CD14-positive monocyte (primary cell): ENCODE measurements at regions not wholly inside any gene's neighbourhood (a gene's known extent, or its start where the extent isn't known, plus 50 kb on each side); places are given as distances from the start of the nearest gene placed in this dataset.

ENCODE experiments used
- DNase-seq, 3 donors: peaks; one replicate each; pipeline ENCODE4 v3.0.0-alpha.2; 2011 to 2022
- H2AFZ ChIP-seq: 2 replicates; pipeline ENCODE4 v1.6.0; 2012; ENCODE audit warnings: mild to moderate bottlenecking, low read depth, low read length, inconsistent platforms; ENCODE audit not compliant: insufficient read depth, poor library complexity, severe bottlenecking
- H3K27ac ChIP-seq, 2 donors: 1 replicate in 1 of 2; 2 replicates in 1 of 2; pipeline ENCODE4 v1.5.1; 2012 to 2013; ENCODE audit warnings: low read length in 2 of 2, control low read depth in 1 of 2, inconsistent platforms in 1 of 2, low read depth in 1 of 2, mild to moderate bottlenecking in 1 of 2
- H3K27me3 ChIP-seq, 2 donors: one replicate each; pipeline versions ENCODE4 v1.6.0 to v1.6.1; 2011 to 2013; ENCODE audit warnings: low read length in 2 of 2; ENCODE audit not compliant: control insufficient read depth in 2 of 2, insufficient read depth in 2 of 2
- H3K36me3 ChIP-seq, 2 donors: replicated peaks in 1 of 2; 1 replicate in 1 of 2; 2 replicates in 1 of 2; pipeline versions ENCODE4 v1.5.1 to v1.6.1; 2012 to 2013; ENCODE audit warnings: low read length in 2 of 2, control low read depth in 1 of 2, inconsistent platforms in 1 of 2, mild to moderate bottlenecking in 1 of 2; ENCODE audit not compliant: insufficient read depth in 2 of 2, control insufficient read depth in 1 of 2
- H3K4me1 ChIP-seq, 2 donors: 1 replicate in 1 of 2; 2 replicates in 1 of 2; pipeline versions ENCODE4 v1.5.1 to v1.6.1; 2012 to 2013; ENCODE audit warnings: low read length in 2 of 2, control low read depth in 1 of 2, inconsistent platforms in 1 of 2, mild to moderate bottlenecking in 1 of 2, moderate library complexity in 1 of 2; ENCODE audit not compliant: insufficient read depth in 2 of 2, control insufficient read depth in 1 of 2
- H3K4me2 ChIP-seq: replicated peaks from 2 replicates; pipeline ENCODE3; 2012; ENCODE audit warnings: low read length, moderate library complexity, mild to moderate bottlenecking; ENCODE audit not compliant: poor library complexity, severe bottlenecking; ENCODE audit errors: extremely low read depth
- H3K4me3 ChIP-seq, 3 experiments: fragments of 200-600 bp in 1 of 3; sonication (generic) in 1 of 3; replicated peaks in 1 of 3; 1 replicate in 2 of 3; 2 replicates in 1 of 3; pipeline ENCODE4 v1.5.1; 2011 to 2013; ENCODE audit warnings: low read length in 3 of 3, mild to moderate bottlenecking in 3 of 3, control low read depth in 2 of 3, low read depth in 2 of 3, inconsistent platforms in 1 of 3, moderate library complexity in 1 of 3
- H3K79me2 ChIP-seq: 2 replicates; pipeline ENCODE4 v1.6.0; 2012; ENCODE audit warnings: mild to moderate bottlenecking, control low read depth, inconsistent platforms, low read length, moderate library complexity; ENCODE audit not compliant: insufficient read depth
- H3K9ac ChIP-seq: 2 replicates; pipeline ENCODE4 v1.6.0; 2017; ENCODE audit warnings: low read length, mild to moderate bottlenecking; ENCODE audit not compliant: insufficient read depth, poor library complexity, severe bottlenecking
- H3K9me3 ChIP-seq, 2 donors: replicated peaks in 1 of 2; 1 replicate in 1 of 2; 2 replicates in 1 of 2; pipeline versions ENCODE4 v1.5.1 to v1.6.1; 2012 to 2013; ENCODE audit warnings: low read length in 2 of 2, control low read depth in 1 of 2; ENCODE audit not compliant: control insufficient read depth in 1 of 2, insufficient read depth in 1 of 2
- H4K20me1 ChIP-seq: 2 replicates; pipeline ENCODE4 v1.6.0; 2012; ENCODE audit warnings: mild to moderate bottlenecking, low read length, control low read depth, moderate library complexity; ENCODE audit not compliant: insufficient read depth
- H3K27ac Mint-ChIP-seq, 7 donors: one replicate each; pipeline ENCODE4 v1.8.0; 2020; ENCODE audit warnings: mild to moderate bottlenecking in 7 of 7, mixed read lengths in 7 of 7, moderate library complexity in 6 of 7, inconsistent platforms in 2 of 7
- H3K27me3 Mint-ChIP-seq, 3 donors: one replicate each; pipeline ENCODE4 v1.8.0; 2021 to 2022; ENCODE audit warnings: low read depth in 3 of 3, mild to moderate bottlenecking in 3 of 3, mixed read lengths in 3 of 3, moderate library complexity in 3 of 3, inconsistent platforms in 1 of 3
- H3K36me3 Mint-ChIP-seq, 2 donors: one replicate each; pipeline ENCODE4 v1.8.0; 2020; ENCODE audit warnings: mixed read lengths in 2 of 2, inconsistent platforms in 1 of 2, mild to moderate bottlenecking in 1 of 2
- H3K4me1 Mint-ChIP-seq: one replicate; pipeline ENCODE4 v1.8.0; 2020; ENCODE audit warnings: mild to moderate bottlenecking, mixed read lengths
- H3K4me3 Mint-ChIP-seq, 2 donors: one replicate each; pipeline ENCODE4 v1.8.0; 2020; ENCODE audit warnings: mild to moderate bottlenecking in 2 of 2, mixed read lengths in 2 of 2, moderate library complexity in 1 of 2
- H3K9me3 Mint-ChIP-seq, 7 donors: one replicate each; pipeline ENCODE4 v1.8.0; 2020 to 2022; ENCODE audit warnings: mixed read lengths in 7 of 7, mild to moderate bottlenecking in 6 of 7, moderate library complexity in 6 of 7, inconsistent platforms in 2 of 7
- WGBS: methylation state at CpG from one replicate; pipeline ENCODE4 v1.1.5; 2013; ENCODE audit warnings: missing lambda C conversion rate; ENCODE audit not compliant: insufficient coverage; 5-methylcytosine and 5-hydroxymethylcytosine counted together
- intact Hi-C, 2 donors: fragments of 100-400 bp; cut with micrococcal nuclease; formaldehyde crosslinking; loops; one replicate each; pipeline versions ENCODE4 v1.15.0 to v1.15.1; 2023
- TF ChIP-seq, protein P1 (sequence below): fragments of 200-600 bp; IDR thresholded peaks from one replicate; pipeline ENCODE4 v1.8.0; 2022; ENCODE audit warnings: antibody characterized with exemption, mild to moderate bottlenecking

DNA sequence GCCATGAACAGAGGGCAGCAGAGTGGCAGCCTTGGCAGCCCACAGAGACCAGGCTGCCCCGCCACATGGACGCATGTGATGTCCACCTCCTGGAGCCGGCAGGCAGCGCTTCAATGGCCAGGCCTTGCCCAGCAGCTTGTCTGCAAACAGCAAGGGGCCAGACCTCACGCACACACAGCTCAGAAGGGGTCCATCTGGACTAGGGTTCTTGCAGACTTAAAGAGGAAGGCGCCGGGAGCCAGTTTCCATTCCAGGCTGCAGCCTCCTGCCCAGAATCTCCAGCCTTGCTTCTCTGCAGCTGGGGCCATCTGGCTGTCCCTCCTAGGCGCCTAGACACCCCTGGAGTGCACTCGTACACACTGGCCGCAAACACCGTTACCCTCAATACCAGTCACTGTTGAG is 91.9 kb upstream of the TMEM45B start:
- no peaks in the 10 kb centered on the region for H3K79me2 ChIP-seq
- no peak overlapping the region for H2AFZ ChIP-seq
- H3K9me3 ChIP-seq, result no peaks in the 10 kb centered on the region
- H3K36me3 Mint-ChIP-seq, result no peaks in the 10 kb centered on the region
- no peaks in the 10 kb centered on the region for H3K4me1 ChIP-seq
- no peak overlapping the region for H3K4me3 Mint-ChIP-seq
- DNase-seq, result no peak
- intact Hi-C loops, result no loop called here
- H3K27me3 Mint-ChIP-seq, result peaks cover 1 to 8% (median 2%) of the 10 kb centered on the region in 3 donors
- 91% methylated on average over 7 of the region's 11 CpGs for WGBS
- H3K9ac ChIP-seq, result no peak overlapping the region
- H3K4me1 Mint-ChIP-seq, result no peaks in the 10 kb centered on the region
- no peaks in the 10 kb centered on the region for H3K9me3 Mint-ChIP-seq
- H3K27me3 ChIP-seq, result no peaks in the 10 kb centered on the region
- no peak overlapping the region for H3K27ac Mint-ChIP-seq
- no peaks in the 10 kb centered on the region for H4K20me1 ChIP-seq
- no peaks in the 10 kb centered on the region for H3K36me3 ChIP-seq
- H3K27ac ChIP-seq, result no peak overlapping the region
- H3K4me3 ChIP-seq, result no peak overlapping the region
- TF ChIP-seq, protein P1, sequence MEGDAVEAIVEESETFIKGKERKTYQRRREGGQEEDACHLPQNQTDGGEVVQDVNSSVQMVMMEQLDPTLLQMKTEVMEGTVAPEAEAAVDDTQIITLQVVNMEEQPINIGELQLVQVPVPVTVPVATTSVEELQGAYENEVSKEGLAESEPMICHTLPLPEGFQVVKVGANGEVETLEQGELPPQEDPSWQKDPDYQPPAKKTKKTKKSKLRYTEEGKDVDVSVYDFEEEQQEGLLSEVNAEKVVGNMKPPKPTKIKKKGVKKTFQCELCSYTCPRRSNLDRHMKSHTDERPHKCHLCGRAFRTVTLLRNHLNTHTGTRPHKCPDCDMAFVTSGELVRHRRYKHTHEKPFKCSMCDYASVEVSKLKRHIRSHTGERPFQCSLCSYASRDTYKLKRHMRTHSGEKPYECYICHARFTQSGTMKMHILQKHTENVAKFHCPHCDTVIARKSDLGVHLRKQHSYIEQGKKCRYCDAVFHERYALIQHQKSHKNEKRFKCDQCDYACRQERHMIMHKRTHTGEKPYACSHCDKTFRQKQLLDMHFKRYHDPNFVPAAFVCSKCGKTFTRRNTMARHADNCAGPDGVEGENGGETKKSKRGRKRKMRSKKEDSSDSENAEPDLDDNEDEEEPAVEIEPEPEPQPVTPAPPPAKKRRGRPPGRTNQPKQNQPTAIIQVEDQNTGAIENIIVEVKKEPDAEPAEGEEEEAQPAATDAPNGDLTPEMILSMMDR, result no peak
- H3K4me2 ChIP-seq, result no peak overlapping the region

DNA sequence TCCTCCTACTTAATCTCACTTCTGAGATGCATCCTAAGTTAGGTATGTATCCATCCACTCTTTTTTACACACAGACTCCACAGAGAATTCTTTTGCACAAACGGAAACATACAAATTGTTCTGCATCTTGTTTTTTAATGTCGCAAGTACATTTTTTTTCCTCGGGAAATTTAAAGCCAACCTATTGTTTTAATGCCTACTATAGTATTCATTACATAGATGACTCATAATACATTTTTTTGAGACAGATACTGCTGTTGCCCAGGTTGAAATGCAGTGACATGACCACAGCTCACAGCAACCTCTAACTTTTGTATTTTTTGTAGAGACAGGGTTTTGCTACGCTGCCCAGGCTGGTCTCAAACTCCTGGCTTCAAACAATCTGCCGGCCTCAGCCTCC is 90.8 kb upstream of the TMEM45B start:
- WGBS, result no CpG with 5 or more reads among the region's 5 CpGs
- Histone ChIP-seq H3K36me3 (no peaks in the 10 kb centered on the region), H3K4me2 (no peak overlapping the region), H3K9me3 (no peaks in the 10 kb centered on the region), H3K27me3 (no peaks in the 10 kb centered on the region), H3K9ac (no peak overlapping the region), H3K79me2 (no peaks in the 10 kb centered on the region), H3K4me1 (no peaks in the 10 kb centered on the region), H2AFZ (no peak overlapping the region), H4K20me1 (no peaks in the 10 kb centered on the region), H3K27ac (no peak overlapping the region), H3K4me3 (no peak overlapping the region)
- intact Hi-C loops, result no loop called here
- Mint-ChIP-seq H3K4me3 (no peak overlapping the region), H3K9me3 (no peaks in the 10 kb centered on the region), H3K27ac (no peak overlapping the region), H3K27me3 (peaks cover 1 to 10% (median 2%) of the 10 kb centered on the region in 3 donors), H3K4me1 (no peaks in the 10 kb centered on the region), H3K36me3 (no peaks in the 10 kb centered on the region)
- no peak for DNase-seq
- TF ChIP-seq, protein P1, result no peak
